ENCODE measurements at regions not wholly inside any gene's neighbourhood (a gene's known extent, or its start where the extent isn't known, plus 50 kb on each side); places are given as distances from the start of the nearest gene placed in this dataset.

DNA sequence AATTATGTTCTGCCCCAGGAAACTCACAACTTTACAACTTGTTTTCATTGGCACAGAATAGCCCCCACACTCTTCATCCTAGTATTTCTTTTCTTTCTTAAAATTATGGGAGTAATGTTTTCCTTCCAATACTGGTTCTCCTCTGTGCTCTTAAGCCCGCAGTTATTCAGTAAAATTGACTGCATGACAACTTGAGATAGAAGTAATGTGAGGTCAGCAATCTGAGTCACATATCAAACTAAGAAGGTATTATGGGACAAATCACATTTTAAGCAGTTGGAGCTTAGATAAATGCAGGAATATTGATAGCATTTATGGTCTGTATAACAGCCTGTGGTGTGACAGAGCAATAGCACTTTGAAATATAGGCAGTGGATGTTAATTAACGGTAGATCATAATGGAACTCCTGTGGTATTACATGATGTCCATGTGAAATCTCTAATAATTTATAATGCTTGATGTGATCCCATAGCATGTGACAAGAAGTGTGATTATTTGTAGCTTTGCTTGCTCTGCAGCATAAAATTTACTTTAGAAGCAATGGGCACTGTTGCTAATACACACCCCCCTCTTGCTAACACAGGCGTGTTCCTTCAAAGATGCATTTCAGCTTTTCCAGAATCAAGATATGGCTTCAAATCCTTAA lies 351.4 kb upstream of the CDH20 start (continued):
- TF ChIP-seq, protein P1, sequence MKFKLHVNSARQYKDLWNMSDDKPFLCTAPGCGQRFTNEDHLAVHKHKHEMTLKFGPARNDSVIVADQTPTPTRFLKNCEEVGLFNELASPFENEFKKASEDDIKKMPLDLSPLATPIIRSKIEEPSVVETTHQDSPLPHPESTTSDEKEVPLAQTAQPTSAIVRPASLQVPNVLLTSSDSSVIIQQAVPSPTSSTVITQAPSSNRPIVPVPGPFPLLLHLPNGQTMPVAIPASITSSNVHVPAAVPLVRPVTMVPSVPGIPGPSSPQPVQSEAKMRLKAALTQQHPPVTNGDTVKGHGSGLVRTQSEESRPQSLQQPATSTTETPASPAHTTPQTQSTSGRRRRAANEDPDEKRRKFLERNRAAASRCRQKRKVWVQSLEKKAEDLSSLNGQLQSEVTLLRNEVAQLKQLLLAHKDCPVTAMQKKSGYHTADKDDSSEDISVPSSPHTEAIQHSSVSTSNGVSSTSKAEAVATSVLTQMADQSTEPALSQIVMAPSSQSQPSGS (IDR thresholded peaks at IDR 0.05; ENCODE audit: low read length), result no peak
- TF ChIP-seq EP300 (IDR thresholded peaks at IDR 0.05; ENCODE audit: borderline replicate concordance in 1 of 2, low read depth in 2 of 2, low read length in 2 of 2) (no peak), TAF7 (optimal IDR thresholded peaks at IDR 0.05; ENCODE audit: borderline replicate concordance, low read depth, low read length) (no peak), CBX8 (IDR thresholded peaks at IDR 0.05; ENCODE audit: borderline replicate concordance, low read depth, low read length) (no peak), RNF2 (IDR thresholded peaks at IDR 0.05; ENCODE audit: borderline replicate concordance, low read depth, low read length, missing control alignments, poor library complexity, severe bottlenecking) (no peak), YY1 (IDR thresholded peaks at IDR 0.05; ENCODE audit: low read depth, low read length) (no peak)
- TF ChIP-seq, protein P2, sequence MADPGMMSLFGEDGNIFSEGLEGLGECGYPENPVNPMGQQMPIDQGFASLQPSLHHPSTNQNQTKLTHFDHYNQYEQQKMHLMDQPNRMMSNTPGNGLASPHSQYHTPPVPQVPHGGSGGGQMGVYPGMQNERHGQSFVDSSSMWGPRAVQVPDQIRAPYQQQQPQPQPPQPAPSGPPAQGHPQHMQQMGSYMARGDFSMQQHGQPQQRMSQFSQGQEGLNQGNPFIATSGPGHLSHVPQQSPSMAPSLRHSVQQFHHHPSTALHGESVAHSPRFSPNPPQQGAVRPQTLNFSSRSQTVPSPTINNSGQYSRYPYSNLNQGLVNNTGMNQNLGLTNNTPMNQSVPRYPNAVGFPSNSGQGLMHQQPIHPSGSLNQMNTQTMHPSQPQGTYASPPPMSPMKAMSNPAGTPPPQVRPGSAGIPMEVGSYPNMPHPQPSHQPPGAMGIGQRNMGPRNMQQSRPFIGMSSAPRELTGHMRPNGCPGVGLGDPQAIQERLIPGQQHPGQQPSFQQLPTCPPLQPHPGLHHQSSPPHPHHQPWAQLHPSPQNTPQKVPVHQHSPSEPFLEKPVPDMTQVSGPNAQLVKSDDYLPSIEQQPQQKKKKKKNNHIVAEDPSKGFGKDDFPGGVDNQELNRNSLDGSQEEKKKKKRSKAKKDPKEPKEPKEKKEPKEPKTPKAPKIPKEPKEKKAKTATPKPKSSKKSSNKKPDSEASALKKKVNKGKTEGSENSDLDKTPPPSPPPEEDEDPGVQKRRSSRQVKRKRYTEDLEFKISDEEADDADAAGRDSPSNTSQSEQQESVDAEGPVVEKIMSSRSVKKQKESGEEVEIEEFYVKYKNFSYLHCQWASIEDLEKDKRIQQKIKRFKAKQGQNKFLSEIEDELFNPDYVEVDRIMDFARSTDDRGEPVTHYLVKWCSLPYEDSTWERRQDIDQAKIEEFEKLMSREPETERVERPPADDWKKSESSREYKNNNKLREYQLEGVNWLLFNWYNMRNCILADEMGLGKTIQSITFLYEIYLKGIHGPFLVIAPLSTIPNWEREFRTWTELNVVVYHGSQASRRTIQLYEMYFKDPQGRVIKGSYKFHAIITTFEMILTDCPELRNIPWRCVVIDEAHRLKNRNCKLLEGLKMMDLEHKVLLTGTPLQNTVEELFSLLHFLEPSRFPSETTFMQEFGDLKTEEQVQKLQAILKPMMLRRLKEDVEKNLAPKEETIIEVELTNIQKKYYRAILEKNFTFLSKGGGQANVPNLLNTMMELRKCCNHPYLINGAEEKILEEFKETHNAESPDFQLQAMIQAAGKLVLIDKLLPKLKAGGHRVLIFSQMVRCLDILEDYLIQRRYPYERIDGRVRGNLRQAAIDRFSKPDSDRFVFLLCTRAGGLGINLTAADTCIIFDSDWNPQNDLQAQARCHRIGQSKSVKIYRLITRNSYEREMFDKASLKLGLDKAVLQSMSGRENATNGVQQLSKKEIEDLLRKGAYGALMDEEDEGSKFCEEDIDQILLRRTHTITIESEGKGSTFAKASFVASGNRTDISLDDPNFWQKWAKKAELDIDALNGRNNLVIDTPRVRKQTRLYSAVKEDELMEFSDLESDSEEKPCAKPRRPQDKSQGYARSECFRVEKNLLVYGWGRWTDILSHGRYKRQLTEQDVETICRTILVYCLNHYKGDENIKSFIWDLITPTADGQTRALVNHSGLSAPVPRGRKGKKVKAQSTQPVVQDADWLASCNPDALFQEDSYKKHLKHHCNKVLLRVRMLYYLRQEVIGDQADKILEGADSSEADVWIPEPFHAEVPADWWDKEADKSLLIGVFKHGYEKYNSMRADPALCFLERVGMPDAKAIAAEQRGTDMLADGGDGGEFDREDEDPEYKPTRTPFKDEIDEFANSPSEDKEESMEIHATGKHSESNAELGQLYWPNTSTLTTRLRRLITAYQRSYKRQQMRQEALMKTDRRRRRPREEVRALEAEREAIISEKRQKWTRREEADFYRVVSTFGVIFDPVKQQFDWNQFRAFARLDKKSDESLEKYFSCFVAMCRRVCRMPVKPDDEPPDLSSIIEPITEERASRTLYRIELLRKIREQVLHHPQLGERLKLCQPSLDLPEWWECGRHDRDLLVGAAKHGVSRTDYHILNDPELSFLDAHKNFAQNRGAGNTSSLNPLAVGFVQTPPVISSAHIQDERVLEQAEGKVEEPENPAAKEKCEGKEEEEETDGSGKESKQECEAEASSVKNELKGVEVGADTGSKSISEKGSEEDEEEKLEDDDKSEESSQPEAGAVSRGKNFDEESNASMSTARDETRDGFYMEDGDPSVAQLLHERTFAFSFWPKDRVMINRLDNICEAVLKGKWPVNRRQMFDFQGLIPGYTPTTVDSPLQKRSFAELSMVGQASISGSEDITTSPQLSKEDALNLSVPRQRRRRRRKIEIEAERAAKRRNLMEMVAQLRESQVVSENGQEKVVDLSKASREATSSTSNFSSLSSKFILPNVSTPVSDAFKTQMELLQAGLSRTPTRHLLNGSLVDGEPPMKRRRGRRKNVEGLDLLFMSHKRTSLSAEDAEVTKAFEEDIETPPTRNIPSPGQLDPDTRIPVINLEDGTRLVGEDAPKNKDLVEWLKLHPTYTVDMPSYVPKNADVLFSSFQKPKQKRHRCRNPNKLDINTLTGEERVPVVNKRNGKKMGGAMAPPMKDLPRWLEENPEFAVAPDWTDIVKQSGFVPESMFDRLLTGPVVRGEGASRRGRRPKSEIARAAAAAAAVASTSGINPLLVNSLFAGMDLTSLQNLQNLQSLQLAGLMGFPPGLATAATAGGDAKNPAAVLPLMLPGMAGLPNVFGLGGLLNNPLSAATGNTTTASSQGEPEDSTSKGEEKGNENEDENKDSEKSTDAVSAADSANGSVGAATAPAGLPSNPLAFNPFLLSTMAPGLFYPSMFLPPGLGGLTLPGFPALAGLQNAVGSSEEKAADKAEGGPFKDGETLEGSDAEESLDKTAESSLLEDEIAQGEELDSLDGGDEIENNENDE (IDR thresholded peaks at IDR 0.05; ENCODE audit: insufficient replicate concordance, low read length), result no peak

All from H1 (cell line).